Spleen (tissue), 11 donors: ENCODE measurements at regions not wholly inside any gene's neighbourhood (a gene's known extent, or its start where the extent isn't known, plus 50 kb on each side); places are given as distances from the start of the nearest gene placed in this dataset.

ENCODE experiments used
- DNase-seq: peaks from one replicate; pipeline ENCODE4 v3.0.0-alpha.2; 2020
- H3K27ac ChIP-seq, 8 donors: fragments of 200-600 bp; sonication (generic) in 7 of 8; 1 replicate in 4 of 8; 2 replicates in 4 of 8; pipeline versions ENCODE4 v1.5.0 to v1.8.0; 2016 to 2021; ENCODE audit warnings: inconsistent platforms in 4 of 8, mild to moderate bottlenecking in 4 of 8, moderate library complexity in 1 of 8
- H3K27me3 ChIP-seq, 7 donors: fragments of 200-600 bp; sonication (generic) in 6 of 7; replicated peaks in 1 of 7; 1 replicate in 4 of 7; 2 replicates in 3 of 7; pipeline versions ENCODE4 v1.5.0 to v1.8.0; 2016 to 2021; ENCODE audit warnings: inconsistent platforms in 3 of 7, mild to moderate bottlenecking in 1 of 7
- H3K36me3 ChIP-seq, 6 donors: fragments of 200-600 bp; sonication (generic) in 5 of 6; 1 replicate in 4 of 6; 2 replicates in 2 of 6; pipeline versions ENCODE4 v1.5.0 to v1.8.0; 2016 to 2021; ENCODE audit warnings: inconsistent platforms in 2 of 6
- H3K4me1 ChIP-seq, 6 donors: fragments of 200-600 bp; sonication (generic) in 5 of 6; 1 replicate in 3 of 6; 2 replicates in 3 of 6; pipeline versions ENCODE4 v1.5.0 to v1.8.0; 2016 to 2021; ENCODE audit warnings: inconsistent platforms in 3 of 6
- H3K4me3 ChIP-seq, 8 donors: fragments of 200-600 bp; sonication (generic) in 7 of 8; 1 replicate in 4 of 8; 2 replicates in 4 of 8; pipeline versions ENCODE4 v1.5.0 to v1.8.0; 2016 to 2021; ENCODE audit warnings: inconsistent platforms in 4 of 8, mild to moderate bottlenecking in 4 of 8, moderate library complexity in 2 of 8
- H3K9me3 ChIP-seq, 8 donors: fragments of 200-600 bp; sonication (generic) in 7 of 8; 1 replicate in 4 of 8; 2 replicates in 4 of 8; pipeline versions ENCODE4 v1.5.0 to v1.8.0; 2016 to 2021; ENCODE audit warnings: inconsistent platforms in 4 of 8
- CTCF ChIP-seq, 11 experiments: fragments of 200-600 bp in 7 of 11; fragments of 450-650 bp in 4 of 11; sonication (generic) in 4 of 11; IDR thresholded peaks in 8 of 11; conservative IDR thresholded peaks in 3 of 11; 1 replicate in 7 of 11; 2 replicates in 4 of 11; pipeline versions ENCODE4 v1.4.0 to v1.8.0; 2016 to 2021; ENCODE audit warnings: antibody characterized with exemption in 11 of 11, inconsistent platforms in 4 of 11, mild to moderate bottlenecking in 1 of 11
- POLR2A ChIP-seq, 3 donors: fragments of 450-650 bp; IDR thresholded peaks; one replicate each; pipeline ENCODE4 v1.5.1; 2017; ENCODE audit warnings: antibody characterized with exemption in 3 of 3, mild to moderate bottlenecking in 1 of 3
- POLR2AphosphoS5 ChIP-seq, 3 donors: sonication (generic); formaldehyde crosslinking; IDR thresholded peaks; one replicate each; pipeline ENCODE4 v1.5.1; 2017; ENCODE audit warnings: antibody characterized with exemption in 3 of 3
- WGBS, 5 donors: extraction: QIAGEN DNeasy Blood & Tissue Kit in 3 of 5; methylation state at CpG; one replicate each; pipeline versions ENCODE4 v1.1.5 to v1.1.7; 2013 to 2018; 5-methylcytosine and 5-hydroxymethylcytosine counted together
- intact Hi-C: fragments of 100-400 bp; cut with DNase I; formaldehyde crosslinking; loops from one replicate; pipeline ENCODE4 v1.15.0; 2023; ENCODE audit warnings: low total_unique reads
- donor health status: healthy with polysubstance abuse.
- donor health status: DM: no; HTN: no; CAD: no; lungs with moderate emphysema.
- donor health status: DM: no; HTN: no; CAD: no.
- donor health status: Bipolar disorder and iron deficiency.
- donor health status: healthy.
- donor health status: DM: no; HTN: no; CAD: no.
- donor health status: DM: yes; HTN: yes; CAD: no.

GRCh38 chr18:76750917-76751890 is 71.2 kb upstream of the ZNF236 start:
- H3K27me3 ChIP-seq: peaks cover 0 to 5% (median 0%) of the 10 kb centered on the region in 7 donors
- H3K36me3 ChIP-seq: no peaks in the 10 kb centered on the region
- DNase-seq: no peak
- intact Hi-C loops: no loop called here
- H3K4me1 ChIP-seq: no peaks in the 10 kb centered on the region
- no peak overlapping the region for H3K27ac ChIP-seq
- TF ChIP-seq POLR2AphosphoS5 (IDR thresholded peaks at IDR 0.05): no peak
- no peak for TF ChIP-seq POLR2A (IDR thresholded peaks at IDR 0.05)
- no peak for TF ChIP-seq CTCF (IDR thresholded peaks at IDR 0.05 in 8 of 11, conservative IDR thresholded peaks at IDR 0.05 in 3 of 11)
- no peak overlapping the region for H3K4me3 ChIP-seq
- 78 to 92% (median 88%) methylated on average over 4 to 5 of the region's 5 CpGs for WGBS, 5 donors
- H3K9me3 ChIP-seq: peaks cover 14 to 50% (median 39%) of the 10 kb centered on the region in 8 donors

- intact Hi-C loops: no loop called here
- Histone ChIP-seq H3K4me1 (no peaks in the 10 kb centered on the region), H3K27me3 (peaks cover 0 to 13% (median 0%) of the 10 kb centered on the region in 7 donors), H3K27ac (no peak overlapping the region), H3K36me3 (no peaks in the 10 kb centered on the region), H3K4me3 (no peak overlapping the region), H3K9me3 (peaks cover 14 to 50% (median 39%) of the 10 kb centered on the region in 8 donors)
- TF ChIP-seq POLR2AphosphoS5 (IDR thresholded peaks at IDR 0.05) (no peak), POLR2A (IDR thresholded peaks at IDR 0.05) (no peak), CTCF (IDR thresholded peaks at IDR 0.05 in 8 of 11, conservative IDR thresholded peaks at IDR 0.05 in 3 of 11) (no peak)
- no peak for DNase-seq
These were observed 72.1 kb upstream of the ZNF236 start for GRCh38 chr18:76750269-76750668.

GRCh38 chr18:76747676-76748075 is 74.7 kb upstream of the ZNF236 start:
- H3K27ac ChIP-seq: no peak overlapping the region
- TF ChIP-seq POLR2AphosphoS5 (IDR thresholded peaks at IDR 0.05) (no peak), CTCF (IDR thresholded peaks at IDR 0.05 in 8 of 11, conservative IDR thresholded peaks at IDR 0.05 in 3 of 11) (no peak), POLR2A (IDR thresholded peaks at IDR 0.05) (no peak)
- H3K4me1 ChIP-seq: no peaks in the 10 kb centered on the region
- intact Hi-C loops: no loop called here
- H3K36me3 ChIP-seq: no peaks in the 10 kb centered on the region
- peaks cover 0 to 18% (median 0%) of the 10 kb centered on the region in 7 donors for H3K27me3 ChIP-seq
- no peak overlapping the region for H3K4me3 ChIP-seq
- WGBS, 5 donors: 52 to 76% (median 69%) methylated on average over 1 of the region's 1 CpG
- no peak for DNase-seq
- peaks cover 14 to 53% (median 41%) of the 10 kb centered on the region in 8 donors for H3K9me3 ChIP-seq

GRCh38 chr18:76741346-76741745 is 81.0 kb upstream of the ZNF236 start:
- Histone ChIP-seq H3K27me3 (peaks cover 0 to 30% (median 0%) of the 10 kb centered on the region in 7 donors), H3K27ac (no peak overlapping the region), H3K4me1 (peaks cover 0 to 5% (median 0%) of the 10 kb centered on the region in 6 donors), H3K4me3 (no peak overlapping the region), H3K9me3 (peaks cover 0 to 6% (median 0%) of the 10 kb centered on the region in 8 donors), H3K36me3 (no peaks in the 10 kb centered on the region)
- TF ChIP-seq CTCF (IDR thresholded peaks at IDR 0.05 in 8 of 11, conservative IDR thresholded peaks at IDR 0.05 in 3 of 11) (no peak), POLR2A (IDR thresholded peaks at IDR 0.05) (no peak), POLR2AphosphoS5 (IDR thresholded peaks at IDR 0.05) (no peak)
- whole genome bisulfite sequencing, 5 donors: 87 to 94% (median 91%) methylated on average over 3 of the region's 3 CpGs
- no peak for DNase-seq
- intact Hi-C loops: no loop called here
